GM13976 (cell line): ENCODE measurements at regions not wholly inside any gene's neighbourhood (a gene's known extent, or its start where the extent isn't known, plus 50 kb on each side); places are given as distances from the start of the nearest gene placed in this dataset.

Source experiments
- DNase-seq: peaks from one replicate; pipeline ENCODE4 v3.0.0; 2012; ENCODE audit warnings: low spot score
- in situ Hi-C: fragments of 300-500 bp; cut with MboI; formaldehyde crosslinking; loops from one replicate; pipeline ENCODE4 v1.12.0; 2022; ENCODE audit warnings: low sequenced_read_pairs, mixed read lengths, inconsistent platforms; ENCODE audit not compliant: unreplicated experiment
- TF ChIP-seq, protein P1 (sequence below): IDR thresholded peaks from 2 replicates; pipeline ENCODE4 v1.5.1; 2012; ENCODE audit warnings: borderline replicate concordance, mild to moderate bottlenecking; ENCODE audit not compliant: insufficient read depth; ENCODE audit errors: extremely low read depth, missing control alignments, control extremely low read depth

DNA sequence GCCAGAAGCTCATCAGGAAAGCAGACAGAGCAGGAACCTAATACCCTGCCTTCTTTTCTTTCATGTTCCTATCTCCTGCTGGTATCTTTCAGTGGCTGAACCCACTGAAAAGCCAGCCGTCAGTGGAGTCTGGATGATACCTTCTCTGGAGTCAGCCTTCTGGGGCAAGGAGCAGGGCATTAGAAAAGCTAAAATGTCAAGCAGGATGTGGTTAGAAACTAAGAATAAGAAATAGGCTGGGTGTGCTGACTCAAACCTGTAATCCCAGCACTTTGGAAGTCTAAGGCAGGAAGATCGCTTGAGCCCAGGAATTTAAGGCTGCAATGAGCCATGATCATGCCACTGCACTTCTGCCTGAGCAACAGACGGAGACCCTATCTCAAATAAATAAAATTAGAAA is 642.0 kb upstream of the FSHR start:
- in situ Hi-C loops: no loop called here
- TF ChIP-seq, protein P1, sequence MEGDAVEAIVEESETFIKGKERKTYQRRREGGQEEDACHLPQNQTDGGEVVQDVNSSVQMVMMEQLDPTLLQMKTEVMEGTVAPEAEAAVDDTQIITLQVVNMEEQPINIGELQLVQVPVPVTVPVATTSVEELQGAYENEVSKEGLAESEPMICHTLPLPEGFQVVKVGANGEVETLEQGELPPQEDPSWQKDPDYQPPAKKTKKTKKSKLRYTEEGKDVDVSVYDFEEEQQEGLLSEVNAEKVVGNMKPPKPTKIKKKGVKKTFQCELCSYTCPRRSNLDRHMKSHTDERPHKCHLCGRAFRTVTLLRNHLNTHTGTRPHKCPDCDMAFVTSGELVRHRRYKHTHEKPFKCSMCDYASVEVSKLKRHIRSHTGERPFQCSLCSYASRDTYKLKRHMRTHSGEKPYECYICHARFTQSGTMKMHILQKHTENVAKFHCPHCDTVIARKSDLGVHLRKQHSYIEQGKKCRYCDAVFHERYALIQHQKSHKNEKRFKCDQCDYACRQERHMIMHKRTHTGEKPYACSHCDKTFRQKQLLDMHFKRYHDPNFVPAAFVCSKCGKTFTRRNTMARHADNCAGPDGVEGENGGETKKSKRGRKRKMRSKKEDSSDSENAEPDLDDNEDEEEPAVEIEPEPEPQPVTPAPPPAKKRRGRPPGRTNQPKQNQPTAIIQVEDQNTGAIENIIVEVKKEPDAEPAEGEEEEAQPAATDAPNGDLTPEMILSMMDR: no peak
- no peak for DNase-seq

DNA sequence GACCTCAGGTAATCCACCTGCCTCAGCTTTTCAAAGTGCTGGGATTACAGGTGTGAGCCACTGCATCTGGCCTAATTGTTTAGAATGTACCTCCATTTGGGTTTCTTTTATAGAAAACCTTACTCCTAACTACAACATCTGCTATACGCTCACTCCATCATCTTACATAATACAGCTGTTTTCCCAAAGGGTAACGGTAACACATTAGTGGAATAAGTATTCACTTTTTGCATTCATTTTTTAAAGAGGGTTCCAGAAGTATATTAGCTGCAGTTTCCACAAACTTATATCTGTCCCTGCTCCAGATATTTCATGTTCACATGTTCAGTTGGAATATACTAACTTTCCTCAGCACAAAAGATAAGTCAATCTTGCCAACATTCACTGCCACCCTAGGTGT is 640.1 kb upstream of the FSHR start:
- in situ Hi-C loops: no loop called here
- no peak for DNase-seq
- TF ChIP-seq, protein P1: no peak

DNA sequence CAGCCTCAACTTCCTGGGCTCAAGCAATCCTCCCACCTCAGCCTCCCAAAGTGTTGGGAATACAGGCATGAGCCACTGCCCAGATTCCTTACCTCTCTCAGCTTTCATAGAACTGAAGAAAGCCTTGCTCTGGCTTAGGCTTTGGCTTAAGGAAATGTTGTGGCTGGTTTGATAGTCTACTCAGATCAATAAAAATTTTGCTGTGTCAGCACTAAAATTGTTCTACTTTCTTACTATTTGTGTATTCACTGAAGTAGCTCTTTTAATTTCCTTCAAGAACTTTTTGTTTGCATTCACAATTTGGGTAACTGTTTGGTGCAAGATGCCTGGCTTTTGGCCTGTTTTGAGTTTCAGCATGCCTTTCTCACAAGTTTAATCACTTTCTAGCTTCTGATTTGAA is 634.0 kb upstream of the FSHR start:
- in situ Hi-C loops: no loop called here
- TF ChIP-seq, protein P1: no peak
- DNase-seq: no peak

DNA sequence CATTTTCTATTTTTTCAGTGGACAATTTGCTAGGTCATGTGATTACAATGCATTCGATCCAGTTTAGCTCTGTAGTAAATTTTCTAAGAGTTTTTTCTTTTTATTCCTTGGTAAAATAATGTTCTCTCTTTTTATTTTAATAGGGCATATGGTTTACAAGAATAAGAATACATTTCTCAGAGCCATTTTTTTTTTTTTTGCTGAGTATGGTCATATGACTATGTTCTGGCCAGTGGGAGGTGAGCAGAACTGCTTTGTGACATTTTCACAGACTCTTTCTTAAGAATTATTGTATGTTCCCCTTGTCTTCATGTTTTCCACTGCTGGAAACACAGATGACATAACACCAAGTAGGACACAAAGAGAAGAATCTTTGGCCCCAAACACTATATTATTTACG is 626.6 kb upstream of the FSHR start:
- in situ Hi-C loops: no loop called here
- DNase-seq: no peak
- TF ChIP-seq, protein P1: no peak

DNA sequence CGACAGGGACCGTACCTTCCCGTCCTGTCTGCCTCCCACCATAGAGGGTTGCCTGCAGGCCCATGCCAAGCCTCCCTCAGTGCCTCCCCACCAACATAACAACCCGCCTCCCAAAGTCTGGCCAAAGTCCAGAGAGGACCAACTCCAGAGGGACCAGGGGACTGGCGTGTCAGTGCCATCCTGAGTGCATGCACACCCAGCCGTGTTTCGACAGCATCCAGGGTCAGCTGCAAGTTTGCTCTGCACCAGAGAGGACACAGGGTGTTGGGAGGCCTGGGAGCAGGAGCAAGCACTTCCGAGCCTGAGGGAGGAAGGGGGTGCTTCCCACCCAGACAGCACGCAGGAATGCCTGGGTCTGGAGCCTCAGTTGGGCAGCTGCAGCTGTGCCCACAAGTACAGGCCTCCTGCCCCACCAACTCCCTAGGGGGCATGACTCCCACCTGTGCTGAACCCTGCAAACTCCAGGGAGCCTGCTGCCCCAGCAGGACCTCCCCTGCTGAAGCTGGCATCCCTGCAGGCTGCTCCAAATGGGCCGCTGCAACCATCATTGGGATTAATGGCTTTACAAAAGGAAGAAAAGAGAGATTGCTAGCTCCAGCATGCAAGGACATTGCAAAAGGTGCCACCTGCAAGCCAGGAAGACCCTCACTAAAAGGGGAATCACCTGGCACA is 618.1 kb upstream of the FSHR start:
- TF ChIP-seq, protein P1: no peak
- in situ Hi-C loops: no loop called here
- no peak for DNase-seq

DNA sequence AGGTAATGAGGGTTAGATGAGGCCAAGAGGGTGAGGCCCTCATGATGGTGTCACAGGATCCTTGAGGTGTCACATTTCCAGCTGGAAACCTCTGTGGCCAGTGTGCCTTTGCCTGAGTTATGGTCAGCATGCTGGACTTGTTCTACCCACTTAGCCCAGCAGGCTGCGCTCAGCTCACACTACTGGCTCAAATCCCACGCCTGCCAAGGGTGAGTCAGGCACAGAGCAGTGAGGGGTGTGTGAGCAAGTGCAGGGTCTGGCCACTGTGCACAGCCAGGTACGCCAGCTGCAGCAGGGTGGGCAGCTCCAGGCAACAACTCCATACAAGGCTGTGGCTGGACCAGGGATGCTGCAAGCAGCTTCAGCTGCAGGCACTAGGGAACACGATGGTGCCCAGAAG is 616.6 kb upstream of the FSHR start:
- DNase-seq: peak; percentile 23
- TF ChIP-seq, protein P1: peak; percentile 51
- in situ Hi-C loops: no loop called here

DNA sequence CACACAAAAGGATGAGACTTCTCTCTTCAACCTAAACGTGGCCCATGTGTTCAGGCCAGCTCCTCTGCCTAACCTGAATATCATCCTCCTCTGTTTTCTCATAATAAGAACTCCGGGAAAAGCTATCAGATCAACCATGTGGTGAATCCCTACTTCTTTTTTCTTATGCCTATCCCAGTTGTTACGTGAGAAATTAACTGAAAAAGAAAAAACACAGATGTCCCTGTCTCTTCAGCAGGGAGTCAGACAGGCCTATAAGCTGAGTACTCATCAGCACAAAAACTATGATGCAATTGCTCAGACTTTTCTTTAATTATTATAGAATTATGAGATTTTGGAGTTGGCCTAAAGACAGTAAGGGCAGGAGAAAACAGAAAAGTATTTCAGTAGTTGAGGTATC is 613.0 kb upstream of the FSHR start:
- DNase-seq: no peak
- in situ Hi-C loops: no loop called here
- TF ChIP-seq, protein P1: no peak
